ENCODE measurements at regions not wholly inside any gene's neighbourhood (a gene's known extent, or its start where the extent isn't known, plus 50 kb on each side); places are given as distances from the start of the nearest gene placed in this dataset.

- Mint-ChIP-seq H3K4me1 (no peaks in the 10 kb centered on the region), H3K27me3 (ENCODE audit: low read depth in 3 of 3) (peaks cover 1 to 15% (median 6%) of the 10 kb centered on the region in 3 donors), H3K36me3 (no peaks in the 10 kb centered on the region), H3K4me3 (no peak overlapping the region), H3K27ac (no peak overlapping the region), H3K9me3 (no peaks in the 10 kb centered on the region)
- no peak for DNase-seq
Measured at GRCh38 chr11:71119656-71120269, 132.6 kb downstream of the SHANK2 start.

GRCh38 chr11:71118671-71119250, 133.6 kb downstream of the SHANK2 start:
- Mint-ChIP-seq H3K36me3 (no peaks in the 10 kb centered on the region), H3K27ac (no peak overlapping the region), H3K27me3 (ENCODE audit: low read depth in 3 of 3) (peaks cover 0 to 13% (median 6%) of the 10 kb centered on the region in 3 donors), H3K4me3 (no peak overlapping the region), H3K4me1 (no peaks in the 10 kb centered on the region), H3K9me3 (no peaks in the 10 kb centered on the region)
- DNase-seq = no peak

GRCh38 chr11:71117311-71117710, 135.1 kb downstream of the SHANK2 start:
- Mint-ChIP-seq H3K4me3 (no peak overlapping the region), H3K4me1 (no peaks in the 10 kb centered on the region), H3K9me3 (no peaks in the 10 kb centered on the region), H3K27ac (no peak overlapping the region), H3K36me3 (no peaks in the 10 kb centered on the region), H3K27me3 (ENCODE audit: low read depth in 3 of 3) (peaks cover 0 to 13% (median 7%) of the 10 kb centered on the region in 3 donors)
- no peak for DNase-seq

- Mint-ChIP-seq H3K27me3 (ENCODE audit: low read depth in 3 of 3) (peaks cover 2 to 13% (median 7%) of the 10 kb centered on the region in 3 donors), H3K27ac (no peak overlapping the region), H3K4me1 (no peaks in the 10 kb centered on the region), H3K36me3 (no peaks in the 10 kb centered on the region), H3K9me3 (no peaks in the 10 kb centered on the region), H3K4me3 (no peak overlapping the region)
- DNase-seq = no peak
Measured at GRCh38 chr11:71116693-71117040, 135.7 kb downstream of the SHANK2 start.

GRCh38 chr11:71115770-71116692, 136.3 kb downstream of the SHANK2 start:
- Mint-ChIP-seq H3K27me3 (ENCODE audit: low read depth in 3 of 3) (peaks cover 5 to 13% (median 7%) of the 10 kb centered on the region in 3 donors), H3K27ac (no peak overlapping the region), H3K9me3 (no peaks in the 10 kb centered on the region), H3K4me3 (no peak overlapping the region), H3K36me3 (no peaks in the 10 kb centered on the region), H3K4me1 (no peaks in the 10 kb centered on the region)
- DNase-seq = no peak

- Mint-ChIP-seq H3K4me1 (no peaks in the 10 kb centered on the region), H3K9me3 (no peaks in the 10 kb centered on the region), H3K27me3 (ENCODE audit: low read depth in 3 of 3) (peaks cover 4 to 7% (median 5%) of the 10 kb centered on the region in 3 donors), H3K4me3 (no peak overlapping the region), H3K27ac (no peak overlapping the region), H3K36me3 (no peaks in the 10 kb centered on the region)
- no peak for DNase-seq
Measured at GRCh38 chr11:71114124-71114851, 138.1 kb downstream of the SHANK2 start.

- H3K4me1 Mint-ChIP-seq = no peaks in the 10 kb centered on the region
- no peak for DNase-seq
- no peak overlapping the region for H3K27ac Mint-ChIP-seq
- H3K4me3 Mint-ChIP-seq = no peak overlapping the region
- H3K27me3 Mint-ChIP-seq (ENCODE audit: low read depth in 3 of 3) = peaks cover 2 to 7% (median 5%) of the 10 kb centered on the region in 3 donors
- H3K36me3 Mint-ChIP-seq = no peaks in the 10 kb centered on the region
- no peaks in the 10 kb centered on the region for H3K9me3 Mint-ChIP-seq
Measured at GRCh38 chr11:71112990-71113389, 139.4 kb downstream of the SHANK2 start.

- H3K9me3 Mint-ChIP-seq = no peaks in the 10 kb centered on the region
- no peak for DNase-seq
- H3K4me1 Mint-ChIP-seq = no peaks in the 10 kb centered on the region
- peaks cover 2 to 7% (median 5%) of the 10 kb centered on the region in 3 donors for H3K27me3 Mint-ChIP-seq (ENCODE audit: low read depth in 3 of 3)
- no peak overlapping the region for H3K4me3 Mint-ChIP-seq
- no peaks in the 10 kb centered on the region for H3K36me3 Mint-ChIP-seq
- H3K27ac Mint-ChIP-seq = no peak overlapping the region
Measured at GRCh38 chr11:71112454-71112853, 139.9 kb downstream of the SHANK2 start.

- Mint-ChIP-seq H3K27me3 (ENCODE audit: low read depth in 3 of 3) (peaks cover 0 to 5% (median 2%) of the 10 kb centered on the region in 3 donors), H3K4me1 (no peaks in the 10 kb centered on the region), H3K4me3 (no peak overlapping the region), H3K27ac (no peak overlapping the region), H3K36me3 (no peaks in the 10 kb centered on the region), H3K9me3 (no peaks in the 10 kb centered on the region)
- DNase-seq = no peak
Measured at GRCh38 chr11:71109586-71109985, 142.8 kb downstream of the SHANK2 start.

- H3K9me3 Mint-ChIP-seq = no peaks in the 10 kb centered on the region
- H3K27ac Mint-ChIP-seq = no peak overlapping the region
- peaks cover 0 to 5% (median 2%) of the 10 kb centered on the region in 3 donors for H3K27me3 Mint-ChIP-seq (ENCODE audit: low read depth in 3 of 3)
- no peaks in the 10 kb centered on the region for H3K4me1 Mint-ChIP-seq
- DNase-seq = no peak
- no peaks in the 10 kb centered on the region for H3K36me3 Mint-ChIP-seq
- no peak overlapping the region for H3K4me3 Mint-ChIP-seq
Measured at GRCh38 chr11:71109186-71109585, 143.2 kb downstream of the SHANK2 start.

GRCh38 chr11:71108013-71108865, 144.1 kb downstream of the SHANK2 start:
- no peaks in the 10 kb centered on the region for H3K9me3 Mint-ChIP-seq
- H3K4me3 Mint-ChIP-seq = no peak overlapping the region
- H3K27me3 Mint-ChIP-seq (ENCODE audit: low read depth in 3 of 3) = peaks cover 0 to 5% (median 1%) of the 10 kb centered on the region in 3 donors
- no peak for DNase-seq
- H3K27ac Mint-ChIP-seq = no peak overlapping the region
- no peaks in the 10 kb centered on the region for H3K4me1 Mint-ChIP-seq
- no peaks in the 10 kb centered on the region for H3K36me3 Mint-ChIP-seq

- Mint-ChIP-seq H3K27me3 (ENCODE audit: low read depth in 3 of 3) (peaks cover 0 to 3% (median 0%) of the 10 kb centered on the region in 3 donors), H3K4me1 (no peaks in the 10 kb centered on the region), H3K9me3 (no peaks in the 10 kb centered on the region), H3K36me3 (no peaks in the 10 kb centered on the region), H3K4me3 (no peak overlapping the region), H3K27ac (no peak overlapping the region)
- no peak for DNase-seq
Measured at GRCh38 chr11:71106671-71107070, 145.7 kb downstream of the SHANK2 start.

GRCh38 chr11:71103266-71103665, 149.1 kb downstream of the SHANK2 start:
- Mint-ChIP-seq H3K4me3 (no peak overlapping the region), H3K27me3 (ENCODE audit: low read depth in 3 of 3) (peaks cover 0 to 4% (median 0%) of the 10 kb centered on the region in 3 donors), H3K36me3 (no peaks in the 10 kb centered on the region), H3K4me1 (no peaks in the 10 kb centered on the region), H3K27ac (no peak overlapping the region), H3K9me3 (no peaks in the 10 kb centered on the region)
- no peak for DNase-seq

Data from immature natural killer cell (primary cell).